Vagina (tissue), 2 donors: ENCODE measurements at regions not wholly inside any gene's neighbourhood (a gene's known extent, or its start where the extent isn't known, plus 50 kb on each side); places are given as distances from the start of the nearest gene placed in this dataset.

Experiments used
- DNase-seq, 2 donors: peaks; one replicate each; pipeline ENCODE4 v3.0.0-alpha.2; 2017; ENCODE audit errors: extremely low spot score in 2 of 2
- H3K27ac ChIP-seq: fragments of 200-600 bp; sonication (generic); one replicate; pipeline ENCODE4 v1.5.1; 2019
- H3K27me3 ChIP-seq: fragments of 200-600 bp; sonication (generic); one replicate; pipeline ENCODE4 v1.5.1; 2019
- H3K36me3 ChIP-seq, 2 donors: fragments of 200-600 bp; sonication (generic); one replicate each; pipeline ENCODE4 v1.5.1; 2017 to 2019
- H3K4me1 ChIP-seq: fragments of 200-600 bp; sonication (generic); one replicate; pipeline ENCODE4 v1.5.1; 2019
- H3K4me3 ChIP-seq, 2 donors: fragments of 200-600 bp; sonication (generic); 1 replicate in 1 of 2; 2 replicates in 1 of 2; pipeline ENCODE4 v1.5.1; 2016 to 2019
- H3K9me3 ChIP-seq: fragments of 200-600 bp; sonication (generic); one replicate; pipeline ENCODE4 v1.5.1; 2019
- CTCF ChIP-seq, 3 experiments: fragments of 450-650 bp in 2 of 3; fragments of 200-600 bp in 1 of 3; sonication (generic) in 1 of 3; IDR thresholded peaks; one replicate each; pipeline ENCODE4 v1.5.1; 2017 to 2019; ENCODE audit warnings: antibody characterized with exemption in 3 of 3, mild to moderate bottlenecking in 2 of 3, moderate library complexity in 2 of 3
- POLR2A ChIP-seq, 2 donors: fragments of 450-650 bp; IDR thresholded peaks; one replicate each; pipeline ENCODE4 v1.6.1; 2017; ENCODE audit warnings: antibody characterized with exemption in 2 of 2, mild to moderate bottlenecking in 2 of 2, moderate library complexity in 2 of 2
- POLR2AphosphoS5 ChIP-seq, 2 donors: sonication (generic); formaldehyde crosslinking; IDR thresholded peaks; one replicate each; pipeline ENCODE4 v1.9.0; 2017; ENCODE audit warnings: antibody characterized with exemption in 2 of 2, mild to moderate bottlenecking in 2 of 2, low read depth in 1 of 2; ENCODE audit not compliant: insufficient read depth in 1 of 2
- intact Hi-C: fragments of 100-400 bp; cut with DNase I; formaldehyde crosslinking; loops from one replicate; pipeline ENCODE4 v1.15.1; 2023

- H3K4me3 ChIP-seq = no peak overlapping the region
- H3K27me3 ChIP-seq = no peaks in the 10 kb centered on the region
- TF ChIP-seq POLR2AphosphoS5 (IDR thresholded peaks at IDR 0.05; ENCODE audit: insufficient read depth in 1 of 2, low read depth in 1 of 2) = no peak
- TF ChIP-seq POLR2A (IDR thresholded peaks at IDR 0.05) = no peak
- TF ChIP-seq CTCF (IDR thresholded peaks at IDR 0.05) = no peak
- no peaks in the 10 kb centered on the region for H3K4me1 ChIP-seq
- no peaks in the 10 kb centered on the region for H3K36me3 ChIP-seq
- no peaks in the 10 kb centered on the region for H3K9me3 ChIP-seq
- intact Hi-C loops = no loop called here
- H3K27ac ChIP-seq = no peak overlapping the region
- no peak for DNase-seq
Measured at GRCh38 chr6:133608620-133609019, 280.3 kb upstream of the TCF21 start.

DNA sequence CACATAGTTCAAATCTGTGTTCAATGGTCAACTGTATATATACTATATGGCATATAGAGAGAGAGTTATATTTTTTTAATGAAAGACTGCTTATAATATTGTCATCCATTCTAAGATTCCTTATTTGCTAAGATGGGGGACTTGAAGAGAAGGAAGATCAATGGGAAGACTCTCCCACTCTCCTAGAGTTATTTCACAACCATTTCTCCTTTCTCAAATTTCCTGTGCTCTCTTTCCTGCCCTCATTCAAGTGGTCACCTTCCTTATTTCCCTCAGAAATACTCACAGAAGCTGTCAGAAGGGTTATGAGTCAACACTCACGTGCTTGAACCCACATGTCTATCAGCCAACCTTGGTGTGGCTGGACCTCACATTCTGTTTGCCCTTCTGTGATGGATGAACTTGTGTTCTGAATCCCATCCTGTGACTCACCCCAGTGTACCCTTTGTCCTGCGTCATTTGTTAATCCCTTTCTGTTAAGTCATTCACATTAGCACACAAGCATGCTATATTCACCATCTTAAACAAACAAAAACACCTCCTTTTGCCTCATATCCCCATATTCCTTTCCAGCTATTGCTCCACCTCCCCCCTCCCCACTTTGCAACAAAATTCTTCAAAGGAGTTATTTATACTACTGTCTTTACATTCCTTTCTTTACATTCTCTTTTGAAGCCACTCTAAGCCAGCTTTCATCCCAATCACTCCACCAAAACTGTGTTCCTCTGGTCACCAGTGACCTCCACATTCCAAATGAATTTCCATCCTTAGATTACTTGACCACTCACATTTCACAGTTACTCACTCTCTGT is 279.3 kb upstream of the TCF21 start:
- intact Hi-C loops = no loop called here
- H3K4me1 ChIP-seq = no peaks in the 10 kb centered on the region
- TF ChIP-seq CTCF (IDR thresholded peaks at IDR 0.05) (no peak), POLR2AphosphoS5 (IDR thresholded peaks at IDR 0.05; ENCODE audit: insufficient read depth in 1 of 2, low read depth in 1 of 2) (no peak), POLR2A (IDR thresholded peaks at IDR 0.05) (no peak)
- no peak overlapping the region for H3K4me3 ChIP-seq
- no peaks in the 10 kb centered on the region for H3K36me3 ChIP-seq
- DNase-seq = no peak
- no peak overlapping the region for H3K27ac ChIP-seq
- H3K27me3 ChIP-seq = no peaks in the 10 kb centered on the region
- no peaks in the 10 kb centered on the region for H3K9me3 ChIP-seq

GRCh38 chr6:133610227-133610840 is 278.6 kb upstream of the TCF21 start:
- H3K36me3 ChIP-seq = no peaks in the 10 kb centered on the region
- H3K4me3 ChIP-seq = no peak overlapping the region
- no peak for DNase-seq
- H3K4me1 ChIP-seq = no peaks in the 10 kb centered on the region
- intact Hi-C loops = no loop called here
- no peaks in the 10 kb centered on the region for H3K9me3 ChIP-seq
- no peak overlapping the region for H3K27ac ChIP-seq
- H3K27me3 ChIP-seq = no peaks in the 10 kb centered on the region
- TF ChIP-seq POLR2A (IDR thresholded peaks at IDR 0.05) = no peak
- no peak for TF ChIP-seq CTCF (IDR thresholded peaks at IDR 0.05)
- no peak for TF ChIP-seq POLR2AphosphoS5 (IDR thresholded peaks at IDR 0.05; ENCODE audit: insufficient read depth in 1 of 2, low read depth in 1 of 2)

DNA sequence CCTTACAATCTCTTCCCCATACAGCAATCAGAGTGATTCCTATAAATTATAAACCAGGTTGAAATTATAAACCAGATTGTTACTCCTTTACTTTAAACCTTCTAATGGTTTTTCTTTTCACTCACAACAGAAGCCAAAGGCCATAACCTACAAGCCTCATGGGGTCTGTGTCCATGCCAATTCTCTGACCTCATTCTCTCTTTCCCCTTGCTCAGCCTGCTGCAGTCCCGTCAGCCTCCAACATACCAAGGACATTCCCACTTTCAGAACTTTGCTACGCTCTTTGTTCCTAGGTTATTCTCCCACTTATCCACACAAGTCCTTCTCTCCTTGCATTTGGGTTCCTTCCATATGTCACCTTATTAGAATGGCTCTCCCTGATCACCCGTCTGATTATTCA is 277.9 kb upstream of the TCF21 start:
- Histone ChIP-seq H3K4me3 (no peak overlapping the region), H3K9me3 (no peaks in the 10 kb centered on the region), H3K27ac (no peak overlapping the region), H3K36me3 (no peaks in the 10 kb centered on the region), H3K4me1 (no peaks in the 10 kb centered on the region), H3K27me3 (no peaks in the 10 kb centered on the region)
- TF ChIP-seq POLR2AphosphoS5 (IDR thresholded peaks at IDR 0.05; ENCODE audit: insufficient read depth in 1 of 2, low read depth in 1 of 2) (no peak), POLR2A (IDR thresholded peaks at IDR 0.05) (no peak), CTCF (IDR thresholded peaks at IDR 0.05) (no peak)
- no peak for DNase-seq
- intact Hi-C loops = no loop called here

DNA sequence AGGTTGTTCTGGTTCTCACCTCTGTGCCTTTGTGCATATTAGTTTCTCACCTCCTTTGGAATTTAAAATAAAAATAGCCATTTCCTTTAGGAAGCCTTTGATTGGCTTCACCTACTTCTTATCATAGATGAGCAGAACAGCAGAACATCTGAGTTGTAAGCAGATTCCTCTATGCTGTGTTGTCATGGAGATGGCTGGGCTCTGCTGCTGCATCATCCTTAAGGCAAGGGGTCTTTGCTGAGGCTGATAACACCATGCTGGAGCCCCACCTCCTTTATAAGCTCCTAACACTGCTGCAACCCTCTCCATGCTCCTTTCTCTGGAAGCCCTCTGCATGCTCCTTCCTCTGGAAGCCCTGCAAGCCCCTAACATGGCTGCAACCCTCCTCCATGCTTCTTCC is 276.5 kb upstream of the TCF21 start:
- Histone ChIP-seq H3K4me3 (no peak overlapping the region), H3K36me3 (no peaks in the 10 kb centered on the region), H3K4me1 (no peaks in the 10 kb centered on the region), H3K9me3 (no peaks in the 10 kb centered on the region), H3K27me3 (no peaks in the 10 kb centered on the region), H3K27ac (no peak overlapping the region)
- DNase-seq = no peak
- intact Hi-C loops = no loop called here
- TF ChIP-seq POLR2AphosphoS5 (IDR thresholded peaks at IDR 0.05; ENCODE audit: insufficient read depth in 1 of 2, low read depth in 1 of 2) (no peak), CTCF (IDR thresholded peaks at IDR 0.05) (no peak), POLR2A (IDR thresholded peaks at IDR 0.05) (no peak)
